ENCODE measurements at regions not wholly inside any gene's neighbourhood (a gene's known extent, or its start where the extent isn't known, plus 50 kb on each side); places are given as distances from the start of the nearest gene placed in this dataset.
"Not testable (repeated sequence)": the region's sequence is repeated elsewhere in the genome, so short reads cannot be mapped to it uniquely, and the experiment has no call there.

DNA sequence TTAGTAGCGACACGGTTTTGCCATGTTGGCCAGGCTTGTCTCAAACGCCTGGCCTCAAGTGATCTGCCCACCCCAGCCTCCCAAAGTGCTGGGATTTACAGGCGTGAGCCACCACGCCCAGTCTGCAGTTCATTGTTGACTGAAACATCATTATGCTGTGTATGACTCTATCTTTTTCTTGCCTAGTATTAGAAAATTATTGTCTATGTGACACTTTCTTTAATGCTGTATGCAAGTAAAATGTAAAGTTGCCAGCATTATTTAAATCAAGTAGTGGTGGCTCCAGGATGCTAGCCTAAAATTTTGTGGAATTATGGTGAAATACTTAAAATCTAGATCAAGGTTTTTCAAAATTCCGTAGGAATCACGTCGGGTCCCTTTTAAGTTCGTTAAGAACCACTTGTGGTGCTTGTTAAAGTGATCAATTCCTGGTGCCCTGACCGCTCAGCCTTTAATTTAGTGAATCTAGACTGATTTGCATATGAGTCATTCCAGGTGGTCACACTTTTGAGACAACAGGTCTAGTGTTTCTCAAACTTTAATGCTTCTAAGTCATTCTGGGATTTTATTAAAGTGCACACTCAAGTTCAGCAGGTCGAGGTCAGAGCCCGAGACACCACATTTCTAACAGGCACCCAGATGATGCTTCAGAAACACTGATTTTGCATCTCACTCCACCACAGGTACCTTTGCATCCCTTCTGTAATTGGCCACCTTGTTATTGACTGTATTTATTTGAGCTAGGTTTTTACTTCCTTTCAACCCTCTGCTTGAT, 132.6 kb upstream of the MTHFD1L start:
- no peak for DNase-seq (ENCODE audit: low spot score)
- intact Hi-C loops (cut with DNase I), result no loop called here

DNA sequence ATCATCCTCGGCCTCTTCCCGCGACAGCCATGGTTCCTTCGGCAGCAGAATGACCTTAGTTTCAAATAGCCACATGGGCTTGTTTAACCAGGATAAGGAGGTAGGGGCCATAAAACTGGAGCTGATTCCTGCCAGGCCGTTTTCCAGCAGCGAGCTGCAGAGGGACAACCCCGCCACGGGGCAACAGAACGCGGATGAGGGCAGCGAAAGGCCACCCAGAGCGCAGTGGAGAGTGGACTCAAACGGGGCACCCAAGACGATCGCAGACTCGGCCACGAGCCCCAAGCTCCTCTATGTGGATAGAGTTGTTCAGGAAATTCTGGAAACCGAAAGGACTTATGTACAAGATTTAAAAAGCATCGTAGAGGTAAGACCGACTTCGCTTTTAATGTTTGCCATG, 131.8 kb upstream of the MTHFD1L start:
- no peak for DNase-seq (ENCODE audit: low spot score)

DNA sequence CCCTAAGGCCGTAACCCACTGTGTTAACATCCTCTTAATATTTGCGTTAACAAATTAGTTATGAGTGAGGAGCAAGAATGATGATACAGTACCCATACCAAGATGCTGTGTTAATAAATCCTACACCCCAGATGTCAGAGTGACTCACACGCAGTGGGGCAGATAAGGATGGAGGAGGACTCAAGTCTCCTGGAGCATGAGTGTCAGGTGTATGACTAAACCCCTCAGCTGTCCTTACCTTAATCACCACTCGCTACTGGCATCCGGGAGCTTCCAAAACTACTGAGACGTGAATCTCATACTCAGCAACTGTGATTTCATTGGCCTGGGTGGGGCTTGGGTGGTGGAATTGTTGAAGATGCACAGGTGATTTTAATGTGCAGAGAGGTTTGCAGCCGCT, 131.3 kb upstream of the MTHFD1L start:
- intact Hi-C loops (cut with DNase I), result no loop called here
- no peak for DNase-seq (ENCODE audit: low spot score)

More for the DNA sequence above, 131.8 kb upstream of the MTHFD1L start:
- intact Hi-C loops (cut with DNase I), result no loop called here

DNA sequence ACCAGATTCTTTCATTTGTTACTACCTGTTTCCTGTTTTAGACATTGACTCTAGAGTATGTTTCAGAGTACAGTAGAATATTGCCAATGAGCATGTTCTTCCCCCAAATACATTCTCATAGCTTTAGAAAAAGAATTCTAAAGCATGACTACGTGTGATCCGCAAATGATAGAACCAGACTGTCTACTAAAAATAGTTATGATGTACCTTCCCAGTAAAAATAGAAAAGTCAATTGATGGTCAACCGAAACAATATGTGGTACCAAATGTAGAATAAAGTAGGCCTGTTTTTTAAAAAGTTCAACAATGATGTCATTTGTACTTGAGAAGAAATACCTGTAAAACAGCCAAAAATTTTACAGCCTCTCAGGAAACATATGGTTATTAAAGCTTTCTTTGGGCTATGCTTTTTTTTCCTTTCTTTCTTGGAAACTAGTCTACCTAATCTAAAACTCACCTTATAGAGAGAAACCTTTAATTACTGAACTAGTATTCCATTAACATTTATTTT, 130.1 kb upstream of the MTHFD1L start:
- no peak for DNase-seq (ENCODE audit: low spot score)
- intact Hi-C loops (cut with DNase I), result loop anchor here in 1 of 2 donors (1.0 kb wide), 1 partner anchor 11 kb away; no protein-coding TSS in a partner anchor

DNA sequence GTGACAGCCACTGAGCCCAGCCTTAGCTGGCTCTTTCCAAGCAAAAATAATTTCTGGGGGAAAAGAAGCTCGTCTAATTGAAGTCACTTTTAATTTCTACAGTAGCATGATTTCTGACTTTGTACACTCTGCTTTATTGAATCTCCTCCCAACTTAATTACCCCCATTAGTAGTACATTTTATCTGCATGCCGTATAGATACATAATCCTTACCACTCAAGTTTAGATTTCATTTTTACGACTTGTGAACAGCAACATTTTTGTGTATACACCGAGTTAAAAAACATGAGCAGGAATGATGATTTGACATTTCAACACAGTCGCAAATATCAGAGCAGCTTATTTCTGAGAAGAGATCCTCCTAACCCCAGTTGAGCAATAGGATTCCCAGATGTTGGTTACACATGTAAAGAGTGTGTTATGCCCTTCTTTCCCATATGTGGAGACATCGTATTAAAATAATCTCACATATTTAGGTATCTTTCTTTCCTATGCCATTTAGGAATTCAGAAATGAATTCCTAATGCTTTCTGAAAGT, 127.3 kb upstream of the MTHFD1L start:
- DNase-seq (ENCODE audit: low spot score), result no peak
- intact Hi-C loops (cut with DNase I), result no loop called here

DNA sequence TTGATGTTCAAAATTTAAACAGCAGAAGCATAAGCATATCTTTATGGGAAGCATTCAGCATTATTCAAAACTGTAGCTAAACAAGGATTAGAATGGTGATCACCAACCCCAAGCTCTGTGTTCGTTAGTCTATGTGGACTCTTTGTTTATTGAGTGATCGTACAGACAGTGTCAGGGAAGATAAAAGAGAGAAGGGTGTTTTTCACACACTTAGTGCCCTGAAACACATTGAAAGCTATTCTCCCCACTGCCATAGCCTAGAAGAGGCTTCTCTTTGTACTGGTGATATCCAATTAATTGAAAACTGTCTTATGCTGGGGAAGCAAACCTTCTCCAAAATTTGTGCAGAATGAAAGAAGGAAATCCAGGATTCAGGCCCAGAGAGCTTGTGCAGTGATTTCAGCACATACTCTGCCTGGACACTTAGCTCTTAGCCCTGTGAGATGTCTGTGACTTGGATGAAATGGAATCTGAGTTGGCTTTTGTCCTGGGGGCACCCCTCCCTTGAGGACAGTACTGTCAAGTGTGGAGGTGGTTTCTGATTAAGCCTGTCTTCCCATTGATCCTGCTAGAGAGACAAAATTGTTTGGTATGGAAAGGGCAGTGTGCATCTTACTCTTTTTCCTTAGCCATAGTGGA, 125.7 kb upstream of the MTHFD1L start:
- intact Hi-C loops (cut with DNase I), result no loop called here
- DNase-seq (ENCODE audit: low spot score), result no peak

DNA sequence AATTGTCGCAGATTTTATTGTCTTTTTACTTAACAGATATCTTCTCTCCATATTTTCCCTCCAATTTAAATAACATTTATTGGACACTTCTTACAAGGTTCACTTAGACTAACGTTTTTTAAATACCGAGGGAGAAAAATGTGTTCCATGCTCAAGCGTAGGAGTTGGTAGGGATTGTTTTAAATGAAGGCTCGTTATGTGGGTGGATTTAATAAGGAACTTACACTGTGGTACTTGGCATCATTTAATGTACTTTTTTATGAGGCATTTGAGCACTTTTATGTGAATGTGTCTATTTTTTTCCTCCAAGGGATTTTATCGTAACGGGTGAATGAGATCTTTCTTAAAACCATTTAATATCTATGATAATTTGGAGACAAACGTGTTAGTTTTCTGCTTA, 125.0 kb upstream of the MTHFD1L start:
- intact Hi-C loops (cut with DNase I), result no loop called here
- no peak for DNase-seq (ENCODE audit: low spot score)

DNA sequence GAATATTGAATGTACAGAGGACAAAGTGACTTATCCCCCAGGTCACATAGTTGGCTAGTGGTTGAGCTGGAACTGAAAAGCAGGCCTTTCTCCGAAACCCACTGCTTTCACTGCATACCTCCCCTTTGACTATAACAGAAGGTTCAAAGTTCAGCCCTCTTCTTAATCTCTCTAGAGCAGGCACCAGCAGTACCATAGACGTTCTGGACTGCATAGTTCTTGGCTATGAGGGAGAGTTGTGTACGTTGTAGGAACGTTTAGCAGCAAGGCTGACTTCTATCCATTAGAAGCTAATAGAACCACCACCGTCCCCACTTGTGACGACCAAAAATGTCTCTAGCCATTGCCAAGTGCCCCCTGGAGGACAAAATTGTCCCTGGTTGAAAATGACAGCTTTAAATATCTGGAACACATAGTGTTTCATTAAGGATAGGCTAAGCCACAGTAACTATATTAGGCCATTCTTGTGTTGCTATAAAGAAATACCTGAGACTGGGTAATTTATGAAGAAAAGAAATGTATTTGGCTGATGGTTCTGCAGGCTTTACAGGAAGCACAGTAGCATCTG, 123.8 kb upstream of the MTHFD1L start:
- intact Hi-C loops (cut with DNase I), result no loop called here
- DNase-seq (ENCODE audit: low spot score), result no peak

DNA sequence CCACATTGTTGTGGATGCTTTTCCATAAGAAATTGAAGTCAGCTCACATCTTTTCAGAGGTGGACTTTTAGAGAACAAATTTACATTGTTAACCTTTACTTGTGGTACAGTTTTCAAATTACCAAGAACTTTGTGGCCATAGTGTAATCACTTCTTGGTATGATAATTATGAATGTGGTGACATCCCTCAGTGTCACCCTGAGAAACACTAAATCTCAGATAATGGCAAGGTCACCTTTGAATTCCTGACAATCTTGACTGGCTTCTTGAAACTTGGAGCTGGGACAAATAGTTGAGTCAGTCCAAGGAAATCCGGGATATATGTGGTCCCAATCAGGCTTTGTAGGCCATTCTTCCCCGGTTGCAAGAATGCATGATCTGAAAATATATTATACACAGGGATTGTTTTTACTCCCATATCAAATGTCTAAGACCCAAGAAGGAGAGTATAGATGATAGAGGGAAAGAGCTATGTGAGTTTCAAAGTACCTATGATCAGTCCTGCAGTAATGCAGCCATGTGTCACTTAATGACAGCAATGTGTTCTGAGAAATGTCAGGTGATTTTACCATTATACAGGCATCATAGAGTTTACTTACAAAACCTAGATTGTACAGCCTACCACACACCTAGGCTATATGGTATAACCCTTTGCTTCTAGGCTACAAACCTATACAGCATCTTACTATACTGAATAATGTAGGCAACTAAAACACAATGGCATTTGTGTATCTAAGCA, 120.8 kb upstream of the MTHFD1L start:
- intact Hi-C loops (cut with DNase I), result no loop called here
- DNase-seq (ENCODE audit: low spot score), result no peak

DNA sequence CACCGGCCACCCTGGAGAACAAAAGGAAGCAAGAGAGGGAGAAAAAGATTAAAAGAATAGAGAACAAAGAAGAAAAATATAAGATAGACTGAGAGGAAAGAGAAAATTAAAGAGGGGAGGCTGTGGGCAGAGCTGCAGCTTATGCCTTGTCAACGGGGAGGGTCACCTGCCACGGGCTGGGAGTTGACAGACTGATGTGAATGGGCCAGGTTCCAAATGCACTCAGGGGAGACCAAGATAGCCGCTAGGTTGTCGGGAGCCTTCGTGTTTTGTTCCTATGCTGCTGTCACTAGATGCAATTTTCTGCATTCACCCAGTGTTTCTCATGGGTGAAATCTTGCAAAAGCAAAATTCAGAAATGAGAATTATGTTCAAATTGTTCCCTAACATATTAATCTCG, 119.6 kb upstream of the MTHFD1L start:
- DNase-seq (ENCODE audit: low spot score), result no peak
- intact Hi-C loops (cut with DNase I), result loop anchor here in 1 of 2 donors (1.0 kb wide), 1 partner anchor 11 kb away; no protein-coding TSS in a partner anchor

DNA sequence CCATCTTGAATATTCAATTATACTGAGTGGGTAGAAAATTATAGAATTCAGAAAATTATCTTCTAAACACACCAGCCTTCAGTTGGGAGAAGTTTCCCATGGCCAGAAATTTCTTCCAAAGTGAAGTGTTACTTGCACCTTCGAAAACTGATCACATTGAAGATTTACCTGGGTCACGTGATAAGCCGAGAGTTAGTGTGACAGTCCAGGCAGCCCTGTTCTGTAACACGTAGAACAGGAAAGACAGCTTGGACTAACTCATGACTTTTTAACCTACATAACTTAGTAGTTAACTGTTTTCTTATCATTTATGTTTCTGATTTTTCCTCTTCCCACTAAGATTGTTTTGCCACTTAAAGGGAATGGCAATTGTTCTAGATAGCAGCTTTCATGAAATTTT, 118.3 kb upstream of the MTHFD1L start:
- no peak for DNase-seq (ENCODE audit: low spot score)
- intact Hi-C loops (cut with DNase I), result no loop called here

DNA sequence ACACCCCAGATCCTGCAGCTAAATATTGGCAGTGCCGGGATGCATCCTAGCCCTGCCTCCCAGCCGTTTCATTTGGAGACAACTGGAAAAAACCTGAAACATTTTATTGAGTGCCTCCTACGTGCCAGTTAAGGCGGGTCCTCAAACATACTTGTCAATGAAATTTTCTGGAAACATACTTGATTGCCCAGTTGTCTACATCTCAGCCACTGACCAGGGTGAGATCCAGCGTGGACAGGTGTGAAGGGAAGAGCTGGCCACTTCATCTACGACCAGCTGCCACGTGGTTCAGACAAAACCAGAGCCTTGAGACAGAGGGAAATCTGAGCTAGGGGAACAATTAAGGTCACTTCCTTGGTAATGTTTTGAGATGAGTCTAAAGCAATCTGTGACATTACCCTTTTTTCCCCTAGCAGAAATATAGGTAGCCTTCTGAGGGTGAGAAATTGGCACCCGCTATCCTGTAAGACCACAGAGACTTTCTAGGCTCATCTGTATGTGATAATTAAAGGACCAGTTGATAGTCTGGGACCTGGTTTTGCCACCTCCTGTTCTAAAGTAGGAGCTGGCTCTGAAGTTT, 116.3 kb upstream of the MTHFD1L start:
- no peak for DNase-seq (ENCODE audit: low spot score)
- intact Hi-C loops (cut with DNase I), result no loop called here

DNA sequence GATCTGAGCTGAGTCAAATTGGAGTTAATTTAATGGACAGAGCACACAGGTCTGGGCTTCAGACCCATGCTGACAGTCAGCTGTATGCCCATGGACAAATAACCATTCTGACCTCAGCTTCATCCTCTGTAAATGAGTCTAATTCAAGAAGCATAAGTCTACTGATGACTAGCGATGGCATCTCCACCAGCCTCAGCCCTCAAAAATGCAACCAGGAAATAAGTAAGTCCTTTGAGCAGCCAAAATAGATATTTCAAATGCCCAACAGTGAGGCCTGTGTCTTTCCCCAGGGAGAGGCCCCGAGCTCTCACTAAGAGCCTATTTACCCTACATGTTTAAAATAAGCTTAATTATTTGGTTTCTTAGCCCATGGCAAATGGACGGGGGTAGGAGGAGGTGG, 114.2 kb upstream of the MTHFD1L start:
- intact Hi-C loops (cut with DNase I), result no loop called here

DNA sequence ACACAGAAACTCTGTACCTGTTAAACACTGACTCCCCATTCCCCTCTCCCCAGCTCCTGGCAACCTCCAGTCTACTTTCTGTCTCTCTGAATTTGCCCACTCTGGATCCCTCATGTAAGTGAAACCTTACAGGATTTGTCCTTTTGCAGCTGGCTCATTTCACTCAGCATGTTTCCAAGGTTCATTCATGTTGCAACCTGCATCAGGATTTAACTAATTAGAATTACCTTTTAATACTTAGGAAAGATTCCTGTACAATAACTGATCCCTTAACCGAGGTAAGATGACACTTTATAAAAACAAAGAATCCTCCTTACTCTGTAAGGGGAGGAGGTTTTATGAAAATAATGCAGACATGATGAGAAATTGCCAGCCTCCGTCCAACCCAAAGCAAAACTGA, 113.1 kb upstream of the MTHFD1L start:
- DNase-seq (ENCODE audit: low spot score), result no peak
- intact Hi-C loops (cut with DNase I), result no loop called here

More for the DNA sequence above, 114.2 kb upstream of the MTHFD1L start:
- DNase-seq (ENCODE audit: low spot score), result no peak

DNA sequence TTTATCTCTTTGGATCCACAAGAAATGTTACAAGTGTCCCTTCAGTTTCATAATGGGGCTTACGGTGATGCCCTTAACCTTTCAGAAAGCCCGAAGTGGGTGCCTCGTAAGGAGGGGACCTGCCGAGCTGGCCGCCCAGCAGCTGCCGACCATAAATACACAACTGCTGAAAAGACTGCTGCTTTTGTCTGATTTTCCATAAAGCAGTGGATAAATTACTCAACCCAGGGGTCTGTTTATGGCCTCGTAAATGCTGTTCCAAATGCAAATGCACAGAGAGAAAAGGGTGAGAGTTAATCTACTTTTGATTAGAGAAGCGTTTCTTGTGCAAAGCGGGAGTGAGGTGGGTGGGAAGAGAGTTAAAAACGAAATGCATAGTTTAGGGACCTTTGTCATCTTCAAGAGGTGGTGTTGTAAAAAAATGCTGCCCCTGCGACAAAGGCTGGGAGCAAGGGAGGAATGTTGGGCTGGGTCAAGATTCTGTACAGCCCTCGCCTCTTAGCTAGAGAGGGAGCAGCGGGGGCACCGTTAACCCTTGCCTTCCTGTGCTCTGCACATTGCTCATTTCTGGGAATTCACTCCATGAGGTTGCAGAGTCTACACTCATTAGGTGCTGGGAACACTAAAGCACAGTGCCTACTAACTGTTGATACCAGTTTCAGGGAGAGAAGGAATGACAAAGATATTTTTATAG, 112.0 kb upstream of the MTHFD1L start:
- intact Hi-C loops (cut with DNase I), result no loop called here
- DNase-seq (ENCODE audit: low spot score), result no peak

DNA sequence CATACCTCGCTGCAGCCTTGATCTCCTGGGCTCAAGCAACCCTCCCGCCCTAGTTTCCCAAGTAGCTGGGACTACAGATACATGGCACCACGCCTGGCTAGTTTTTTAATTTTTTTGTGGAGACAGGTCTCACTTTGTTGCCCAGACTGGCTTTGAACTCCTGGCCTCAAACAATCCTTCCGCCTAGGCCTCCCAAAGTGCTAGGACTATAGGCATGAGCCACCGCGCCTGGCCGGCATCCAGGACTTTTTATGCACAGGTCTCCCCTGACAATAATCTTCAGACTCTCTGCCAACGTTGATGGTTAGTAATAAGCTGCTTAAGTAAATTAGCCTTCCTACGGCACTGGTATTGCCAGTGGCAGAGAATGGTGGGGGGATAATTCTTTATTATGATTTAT, 110.5 kb upstream of the MTHFD1L start:
- no peak for DNase-seq (ENCODE audit: low spot score)
- intact Hi-C loops (cut with DNase I), result no loop called here

DNA sequence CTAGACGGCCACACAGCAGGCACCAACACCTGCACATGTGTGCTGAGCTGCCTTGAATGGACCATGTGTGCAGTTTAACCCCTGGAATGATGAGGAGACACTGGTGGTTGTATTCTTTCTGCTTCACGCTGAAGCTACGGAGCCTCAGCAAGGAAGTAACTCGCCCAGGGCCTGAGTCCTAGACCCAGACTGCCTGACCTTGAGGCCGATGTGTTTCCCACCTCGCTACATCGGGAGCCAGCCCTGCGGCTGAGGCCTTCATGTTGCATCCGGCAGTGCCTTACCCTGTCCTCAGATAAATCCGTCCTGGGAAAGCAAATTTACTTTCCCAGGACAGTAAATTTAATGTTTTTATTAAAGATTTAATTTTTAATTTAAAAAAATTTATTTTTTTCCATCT, 110.0 kb upstream of the MTHFD1L start:
- intact Hi-C loops (cut with DNase I), result no loop called here
- DNase-seq (ENCODE audit: low spot score), result no peak

DNA sequence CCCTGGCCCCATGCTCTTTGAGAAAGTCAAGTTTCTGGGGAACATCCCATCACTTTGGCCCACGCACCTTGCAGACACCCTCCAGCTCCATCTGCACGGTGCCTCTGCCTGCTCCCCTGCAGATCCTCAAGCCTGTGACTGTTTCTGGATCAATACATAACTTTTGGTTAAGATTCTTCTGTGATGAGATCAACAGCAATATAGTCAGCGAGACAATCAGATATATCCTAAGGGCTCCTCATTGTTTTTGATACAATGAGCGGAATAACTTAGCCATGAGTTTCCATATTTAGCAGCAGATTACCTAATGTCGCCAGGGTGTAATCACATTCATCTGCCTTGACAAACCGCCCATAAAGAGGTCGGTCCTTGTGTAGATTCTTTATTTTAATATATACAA, 109.3 kb upstream of the MTHFD1L start:
- intact Hi-C loops (cut with DNase I), result no loop called here
- DNase-seq (ENCODE audit: low spot score), result no peak

DNA sequence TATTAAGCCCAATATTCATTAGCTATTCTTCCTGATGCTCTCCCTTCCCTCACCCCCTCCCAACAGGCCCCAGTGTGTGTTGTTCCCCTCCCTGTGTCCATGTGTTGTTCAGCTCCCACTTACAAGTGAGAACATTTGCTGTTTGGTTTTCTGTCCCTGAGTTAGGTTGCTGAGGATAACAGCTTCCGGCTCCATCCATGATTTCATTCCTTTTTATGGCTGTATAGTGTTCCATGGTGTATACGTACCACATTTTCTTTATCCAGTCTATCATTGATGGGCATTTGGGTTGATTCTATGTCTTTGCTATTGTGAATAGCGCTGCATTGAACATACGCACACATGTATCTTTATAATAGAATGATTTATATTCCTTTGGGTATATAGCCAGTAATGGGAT, 107.7 kb upstream of the MTHFD1L start:
- intact Hi-C loops (cut with DNase I); DNase-seq (ENCODE audit: low spot score): not testable (repeated sequence)
